Choroid plexus epithelial cell (primary cell): ENCODE measurements at regions not wholly inside any gene's neighbourhood (a gene's known extent, or its start where the extent isn't known, plus 50 kb on each side); places are given as distances from the start of the nearest gene placed in this dataset.

Experiments
- DNase-seq: peaks from one replicate; pipeline ENCODE4 v3.0.0-alpha.2; 2010; ENCODE audit warnings: low read depth
- H3K4me3 ChIP-seq: 2 replicates; pipeline ENCODE4 v1.5.1; 2011; ENCODE audit warnings: low read depth, mild to moderate bottlenecking, control low read depth, low read length, moderate library complexity
- TF ChIP-seq, protein P1 (sequence below): conservative IDR thresholded peaks from 2 replicates; pipeline ENCODE4 v1.5.1; 2011; ENCODE audit warnings: low read depth, mild to moderate bottlenecking, control low read depth, inconsistent platforms, low read length, moderate library complexity

DNA sequence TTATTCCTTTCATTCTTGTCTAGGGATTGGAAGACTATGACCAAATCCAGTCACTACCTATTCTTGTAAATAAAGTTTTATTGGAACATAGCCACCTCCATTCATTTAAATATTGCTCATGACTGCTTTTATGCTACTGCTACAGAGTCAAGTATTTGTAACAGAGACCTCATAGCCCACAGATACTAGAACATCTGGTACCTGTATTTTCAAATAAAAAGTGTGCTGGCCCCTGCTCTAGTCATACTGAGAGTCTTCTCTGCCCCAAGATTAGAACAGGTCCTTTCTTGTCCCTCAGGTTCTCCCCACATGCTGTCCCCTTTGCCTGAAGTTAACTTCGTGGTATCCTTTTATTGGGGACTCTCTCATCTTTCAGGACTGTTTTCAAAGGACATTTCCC is 422.3 kb downstream of the CBLN4 start:
- TF ChIP-seq, protein P1, sequence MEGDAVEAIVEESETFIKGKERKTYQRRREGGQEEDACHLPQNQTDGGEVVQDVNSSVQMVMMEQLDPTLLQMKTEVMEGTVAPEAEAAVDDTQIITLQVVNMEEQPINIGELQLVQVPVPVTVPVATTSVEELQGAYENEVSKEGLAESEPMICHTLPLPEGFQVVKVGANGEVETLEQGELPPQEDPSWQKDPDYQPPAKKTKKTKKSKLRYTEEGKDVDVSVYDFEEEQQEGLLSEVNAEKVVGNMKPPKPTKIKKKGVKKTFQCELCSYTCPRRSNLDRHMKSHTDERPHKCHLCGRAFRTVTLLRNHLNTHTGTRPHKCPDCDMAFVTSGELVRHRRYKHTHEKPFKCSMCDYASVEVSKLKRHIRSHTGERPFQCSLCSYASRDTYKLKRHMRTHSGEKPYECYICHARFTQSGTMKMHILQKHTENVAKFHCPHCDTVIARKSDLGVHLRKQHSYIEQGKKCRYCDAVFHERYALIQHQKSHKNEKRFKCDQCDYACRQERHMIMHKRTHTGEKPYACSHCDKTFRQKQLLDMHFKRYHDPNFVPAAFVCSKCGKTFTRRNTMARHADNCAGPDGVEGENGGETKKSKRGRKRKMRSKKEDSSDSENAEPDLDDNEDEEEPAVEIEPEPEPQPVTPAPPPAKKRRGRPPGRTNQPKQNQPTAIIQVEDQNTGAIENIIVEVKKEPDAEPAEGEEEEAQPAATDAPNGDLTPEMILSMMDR, result no peak
- no peak overlapping the region for H3K4me3 ChIP-seq
- no peak for DNase-seq

DNA sequence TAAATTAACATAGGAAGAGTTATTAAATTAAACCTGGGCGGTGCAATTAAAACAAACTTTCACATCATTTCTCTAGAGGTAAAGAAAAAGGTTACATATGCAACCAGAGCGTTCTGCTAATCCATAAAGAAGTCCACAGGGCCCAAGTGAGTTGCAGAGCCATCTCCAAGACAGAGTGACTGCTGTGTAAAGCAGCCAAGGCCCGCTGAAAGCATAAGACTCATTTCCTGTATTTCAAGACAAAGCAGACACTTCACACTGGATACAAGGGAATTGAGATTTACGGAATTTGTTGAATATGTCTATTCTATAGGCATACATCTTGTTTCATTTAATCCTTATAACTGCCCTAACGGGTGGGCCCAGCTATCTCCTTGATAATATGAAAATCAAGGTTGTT is 422.8 kb downstream of the CBLN4 start:
- TF ChIP-seq, protein P1, result no peak
- no peak for DNase-seq
- no peak overlapping the region for H3K4me3 ChIP-seq

DNA sequence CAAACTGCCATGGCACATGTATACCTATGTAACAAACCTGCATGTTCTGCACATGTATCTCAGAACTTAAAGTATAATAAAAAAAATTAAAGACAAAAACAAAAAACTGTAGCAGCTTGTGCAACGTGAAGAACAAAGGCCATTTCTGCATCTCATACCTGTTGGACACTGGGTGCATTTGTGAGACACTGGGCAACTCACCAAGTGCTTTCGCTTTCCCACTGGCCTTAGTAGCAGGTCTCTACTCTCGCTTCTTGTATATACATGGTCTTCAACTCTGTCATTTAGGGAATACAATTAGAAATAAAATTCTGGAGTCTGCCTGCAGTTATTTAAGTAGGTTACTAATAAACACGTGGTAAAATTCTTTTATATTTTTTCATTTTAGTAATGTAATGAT is 423.8 kb downstream of the CBLN4 start:
- TF ChIP-seq, protein P1, result no peak
- DNase-seq, result no peak
- no peak overlapping the region for H3K4me3 ChIP-seq

DNA sequence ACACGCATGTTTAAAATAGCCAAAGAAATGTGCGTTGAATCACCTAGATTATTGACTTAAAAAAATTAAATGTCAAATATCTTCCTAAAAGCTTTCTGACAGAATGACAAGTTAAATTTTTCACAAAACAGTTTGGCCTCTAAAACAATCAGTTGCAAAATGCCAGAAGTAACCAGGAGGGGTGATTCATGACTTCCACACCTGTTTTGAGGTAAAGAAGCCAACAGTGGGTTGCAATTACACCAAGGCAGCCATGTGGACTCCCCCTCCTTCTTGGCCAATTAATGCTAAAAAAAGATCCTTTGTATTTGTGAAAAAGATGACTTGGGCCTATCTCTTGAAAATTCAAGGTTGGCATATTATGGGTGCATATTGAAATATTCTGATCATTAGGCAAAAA is 424.8 kb downstream of the CBLN4 start:
- no peak overlapping the region for H3K4me3 ChIP-seq
- TF ChIP-seq, protein P1, result no peak
- DNase-seq, result no peak

DNA sequence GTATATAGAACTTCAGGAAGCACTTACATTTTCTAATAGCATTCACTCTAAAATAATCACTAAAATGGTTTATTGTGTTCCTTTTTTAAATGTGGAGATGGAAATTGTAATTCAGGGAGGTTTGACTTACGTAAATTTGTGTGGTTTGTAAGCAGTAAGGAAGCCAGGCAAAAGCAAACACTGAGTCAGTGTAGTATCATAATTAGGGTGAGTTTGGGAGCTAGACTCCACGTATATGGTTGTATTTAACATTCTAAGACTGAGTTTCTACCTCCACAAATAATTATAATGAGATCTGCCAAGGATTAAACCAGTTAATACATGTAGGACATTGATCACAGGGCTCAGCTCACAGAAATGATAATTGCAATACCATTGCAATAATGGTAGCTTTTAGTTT is 425.5 kb downstream of the CBLN4 start:
- no peak overlapping the region for H3K4me3 ChIP-seq
- DNase-seq, result no peak
- TF ChIP-seq, protein P1, result no peak

DNA sequence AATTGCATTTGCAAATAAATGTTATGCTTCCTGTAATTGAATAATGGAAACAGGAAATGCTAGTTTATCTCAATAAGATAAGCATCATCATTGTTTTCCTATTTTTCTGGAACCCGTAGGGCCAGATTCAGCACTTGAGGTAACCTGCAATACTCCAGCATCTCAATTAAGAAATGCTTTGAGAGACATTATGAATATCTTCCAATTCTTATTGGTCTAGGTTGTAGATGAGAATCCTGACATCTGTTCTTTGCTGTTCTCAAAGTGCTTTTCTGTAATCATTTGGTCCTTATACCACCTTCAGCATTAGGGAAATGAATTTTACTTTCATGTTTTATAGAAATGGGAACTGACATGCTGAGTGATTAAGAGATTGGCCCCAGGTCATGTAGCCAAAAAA is 428.3 kb downstream of the CBLN4 start:
- no peak for DNase-seq
- TF ChIP-seq, protein P1, result no peak

DNA sequence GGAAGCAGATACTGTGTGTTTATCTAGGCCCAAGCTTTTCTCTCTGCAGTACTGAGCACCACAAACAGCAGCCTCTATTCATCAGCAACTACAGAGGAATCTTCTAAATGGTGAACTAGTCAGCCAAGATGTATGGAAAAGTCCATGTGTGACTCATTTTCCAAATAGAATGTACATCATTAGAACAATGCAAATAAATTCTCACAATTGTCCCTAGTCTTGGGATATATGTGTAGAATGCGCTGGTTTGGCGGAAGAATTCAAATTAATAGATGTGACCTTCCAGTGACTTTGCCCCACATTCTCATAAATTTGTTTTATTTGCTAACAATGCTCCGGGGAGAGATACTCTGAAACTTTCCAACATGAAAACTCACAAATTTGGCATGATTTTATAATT is 436.2 kb downstream of the CBLN4 start:
- no peak for DNase-seq
- no peak overlapping the region for H3K4me3 ChIP-seq
- TF ChIP-seq, protein P1, result no peak

More for the DNA sequence above, 428.3 kb downstream of the CBLN4 start:
- H3K4me3 ChIP-seq, result no peak overlapping the region
